GM12892 (cell line): ENCODE measurements at regions not wholly inside any gene's neighbourhood (a gene's known extent, or its start where the extent isn't known, plus 50 kb on each side); places are given as distances from the start of the nearest gene placed in this dataset.

ENCODE experiments used
- DNase-seq: peaks from one replicate; pipeline ENCODE4 v3.0.0; 2011; ENCODE audit not compliant: insufficient read length
- FAIRE-seq: peaks from 2 replicates; lab custom pipeline; 2011; peaks lifted over from hg19 to GRCh38; lab: Jason Lieb, UNC
- POLR2A ChIP-seq: IDR thresholded peaks from 2 replicates; pipeline ENCODE4 v1.6.1; 2011; ENCODE audit warnings: low read depth, low read length, control low read depth
- POLR2AphosphoS5 ChIP-seq: IDR thresholded peaks from 2 replicates; pipeline ENCODE4 v1.6.1; 2011; ENCODE audit warnings: low read depth, low read length, control low read depth
- TAF1 ChIP-seq: IDR thresholded peaks from 2 replicates; pipeline ENCODE4 v1.6.1; 2011; ENCODE audit warnings: low read depth, mild to moderate bottlenecking, control low read depth, low read length, borderline replicate concordance

DNA sequence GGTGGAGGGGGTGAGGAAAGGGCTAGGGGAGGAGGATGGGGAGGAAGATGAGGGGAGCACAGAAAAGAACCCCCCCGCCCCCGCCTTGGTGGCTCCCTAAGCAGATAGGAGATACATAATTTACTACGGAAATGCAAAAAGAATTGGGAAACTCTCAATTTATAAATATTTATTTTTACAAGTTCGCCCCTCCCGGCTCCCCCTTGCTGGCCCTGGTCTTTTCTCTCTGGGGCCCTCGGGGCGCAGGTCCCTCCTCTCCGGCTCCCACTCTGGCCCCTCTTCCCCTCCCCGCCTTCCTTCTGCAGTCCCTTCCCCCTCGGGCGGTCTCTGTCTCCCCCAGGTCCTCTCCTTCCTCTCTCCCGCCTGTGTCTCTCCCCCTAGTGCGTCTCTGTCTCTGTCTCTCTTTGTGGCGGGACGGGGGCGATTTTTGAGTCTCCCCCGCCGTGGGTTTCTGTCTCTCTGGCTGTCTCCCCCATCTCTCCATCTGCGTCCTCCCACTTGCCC, 173.6 kb upstream of the IER5L start:
- TF ChIP-seq POLR2AphosphoS5: no peak
- TF ChIP-seq TAF1: no peak
- TF ChIP-seq POLR2A: no peak
- DNase-seq (no peak), FAIRE-seq (no peak)

DNA sequence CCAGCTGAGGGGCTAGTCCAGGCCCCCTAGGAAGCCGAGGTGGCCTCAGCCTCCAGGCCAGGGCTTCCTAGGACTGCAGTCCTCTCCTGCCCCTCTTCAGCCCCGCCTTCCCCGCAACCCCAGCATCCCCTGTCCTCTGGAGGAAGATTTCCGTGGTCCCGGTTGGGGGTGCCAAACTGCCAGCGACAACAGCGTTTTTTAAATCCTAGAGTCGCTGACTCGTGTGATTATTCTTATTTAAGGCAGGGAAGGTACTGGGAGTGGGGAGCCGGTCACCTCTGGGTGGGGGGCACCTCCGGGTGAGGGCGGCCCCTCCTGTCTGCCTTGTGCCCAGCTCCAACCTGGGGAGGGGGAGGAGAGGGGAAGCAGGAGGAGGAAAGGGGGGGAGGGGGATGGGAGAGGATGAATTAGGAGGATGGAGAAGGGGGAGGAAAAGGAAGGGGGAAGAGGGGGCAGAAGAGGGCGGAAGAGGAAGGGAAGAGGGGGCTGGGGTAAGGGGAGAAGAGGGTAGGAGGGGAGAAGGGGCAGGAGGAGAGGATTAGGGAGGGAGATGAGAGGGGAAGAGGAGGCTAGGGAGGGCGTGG, 173.1 kb upstream of the IER5L start:
- TF ChIP-seq POLR2A: no peak
- TF ChIP-seq TAF1: no peak
- no peak for TF ChIP-seq POLR2AphosphoS5
- FAIRE-seq (no peak), DNase-seq (no peak)

DNA sequence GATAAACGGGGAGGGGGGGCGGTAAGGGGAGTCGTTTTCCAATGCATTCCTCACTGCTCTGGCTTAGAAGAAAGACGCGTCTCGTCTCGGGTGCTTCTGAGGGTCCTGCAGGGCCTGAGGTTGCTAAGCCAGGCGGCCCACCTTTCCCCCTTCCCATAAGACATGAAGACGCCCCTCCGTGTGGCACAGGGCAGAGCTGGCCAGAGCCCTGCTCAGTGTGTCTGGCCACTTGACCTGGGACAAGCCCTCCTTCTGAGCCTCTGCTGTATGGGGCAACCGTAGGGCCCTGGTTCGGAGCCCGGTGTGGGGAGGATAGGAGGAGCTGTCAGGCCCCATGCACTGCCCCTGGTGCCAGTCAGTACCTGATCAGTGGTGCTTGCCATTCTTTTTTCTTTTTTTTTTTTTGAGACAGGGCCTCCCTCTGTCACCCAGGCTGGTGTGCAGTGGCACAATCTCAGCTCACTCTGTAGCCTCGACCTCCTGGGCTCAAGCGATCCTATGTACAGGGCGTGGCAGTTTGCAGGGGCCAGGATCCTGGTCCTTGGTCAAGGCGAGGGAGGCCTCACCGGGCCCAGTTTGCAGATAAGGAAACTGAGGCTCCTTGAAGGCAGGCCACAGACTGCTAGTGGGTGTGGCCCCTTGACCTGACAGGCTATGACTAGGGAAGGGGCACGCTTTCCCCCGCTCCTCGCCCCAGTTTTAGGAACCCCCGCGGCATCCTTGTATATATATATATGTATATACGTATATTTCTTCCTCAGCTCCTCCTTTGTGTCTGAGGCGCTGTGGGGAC, 172.3 kb upstream of the IER5L start:
- FAIRE-seq: no peak
- TF ChIP-seq POLR2A (no peak), TAF1 (no peak), POLR2AphosphoS5 (no peak)

DNA sequence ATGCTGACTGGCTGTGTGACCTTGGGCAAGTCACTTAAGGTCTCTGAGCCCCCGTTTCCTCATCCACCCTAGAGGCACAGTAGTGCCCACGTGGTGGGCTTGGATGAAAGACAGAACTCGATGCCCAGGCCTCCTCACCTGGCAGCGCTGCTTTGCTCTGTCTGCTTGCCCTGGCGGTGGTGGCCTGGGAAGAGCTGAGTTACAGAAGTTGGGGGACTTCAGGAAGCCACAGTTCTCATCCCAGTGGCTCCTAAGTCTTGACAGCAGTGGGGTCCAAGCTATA, 171.5 kb upstream of the IER5L start:
- TF ChIP-seq TAF1 (no peak), POLR2A (no peak), POLR2AphosphoS5 (no peak)
- DNase-seq: no peak
- no peak for FAIRE-seq

More for the DNA sequence above, 172.3 kb upstream of the IER5L start:
- no peak for DNase-seq

DNA sequence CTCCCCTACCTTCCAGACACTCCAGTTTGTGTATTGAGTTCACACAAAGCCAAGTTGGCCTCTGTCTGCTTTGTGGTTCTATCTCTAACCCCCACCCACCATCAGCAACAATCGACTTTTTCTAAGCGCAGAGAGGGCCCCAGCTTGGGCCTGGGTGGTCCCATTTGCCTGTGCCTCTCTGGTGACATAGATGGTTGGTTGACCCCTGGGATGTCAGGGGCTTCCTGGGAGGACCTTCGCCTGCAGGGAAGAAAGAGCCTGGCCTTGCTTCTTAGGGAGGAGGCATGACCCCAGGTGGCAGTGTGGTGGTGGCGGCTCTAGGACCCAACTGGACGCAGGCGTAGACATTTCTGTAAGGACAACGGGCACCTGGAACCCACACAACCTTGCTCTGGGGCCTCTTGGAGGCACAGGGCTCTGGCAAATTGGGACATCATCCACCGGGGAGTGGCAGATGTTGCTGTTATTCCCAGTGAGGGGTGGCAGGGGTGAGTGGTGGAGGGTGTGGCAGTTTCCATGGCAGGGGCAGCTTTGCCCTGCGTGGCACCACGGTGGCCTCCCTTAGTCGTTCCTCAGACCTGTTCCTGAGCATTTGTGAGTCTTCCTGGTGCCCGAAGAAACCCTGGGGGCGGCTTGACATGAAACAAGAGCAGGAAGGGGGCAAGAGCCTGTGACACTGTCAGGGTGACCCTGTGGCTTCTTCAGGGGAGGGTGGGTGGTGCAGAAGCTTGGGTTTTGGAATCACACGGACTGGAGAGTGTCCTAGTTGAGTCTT, 171.0 kb upstream of the IER5L start:
- FAIRE-seq: no peak
- TF ChIP-seq POLR2AphosphoS5 (no peak), POLR2A (no peak), TAF1 (no peak)

DNA sequence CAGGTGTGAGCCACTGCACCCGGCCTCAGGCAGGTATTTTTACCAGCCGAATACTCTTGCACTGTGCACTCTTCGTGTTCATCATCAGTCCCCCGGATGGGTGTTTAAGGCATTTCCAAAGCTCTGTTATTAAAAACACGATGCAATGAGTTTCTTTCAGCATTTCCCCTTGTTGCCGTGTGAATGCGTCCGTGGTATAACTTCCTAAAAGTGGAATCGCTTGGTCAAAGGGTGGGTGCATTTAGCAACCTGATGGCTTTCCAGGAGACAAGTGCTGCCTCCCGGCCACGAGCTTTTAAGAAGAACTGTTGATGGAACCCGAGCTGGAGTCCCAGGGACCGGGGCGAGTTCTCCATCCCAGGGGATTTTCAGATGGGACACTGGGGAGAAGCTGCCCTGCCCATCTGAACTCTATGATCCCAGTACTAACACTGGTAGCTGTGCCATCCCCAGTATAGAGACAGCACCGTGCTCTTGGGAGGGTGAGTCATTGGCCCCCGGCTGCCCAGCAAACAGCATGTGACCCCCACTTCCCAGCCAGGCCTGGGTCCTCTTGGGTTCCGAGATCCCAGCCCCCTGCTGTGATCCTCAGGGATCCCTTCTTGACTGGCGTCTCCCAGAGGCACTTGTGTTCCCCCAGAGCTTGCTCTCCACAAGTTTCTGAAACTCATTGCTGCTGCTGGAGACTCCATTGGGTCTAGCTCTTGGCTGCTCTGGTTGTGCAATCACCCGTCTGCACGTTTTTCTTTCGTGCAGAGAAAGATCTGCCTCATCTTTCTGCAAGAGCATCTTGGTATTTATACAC, 169.5 kb upstream of the IER5L start:
- TF ChIP-seq TAF1: no peak
- no peak for TF ChIP-seq POLR2AphosphoS5
- no peak for TF ChIP-seq POLR2A
- FAIRE-seq: no peak
- DNase-seq: no peak

More for the DNA sequence above, 171.0 kb upstream of the IER5L start:
- DNase-seq: no peak

DNA sequence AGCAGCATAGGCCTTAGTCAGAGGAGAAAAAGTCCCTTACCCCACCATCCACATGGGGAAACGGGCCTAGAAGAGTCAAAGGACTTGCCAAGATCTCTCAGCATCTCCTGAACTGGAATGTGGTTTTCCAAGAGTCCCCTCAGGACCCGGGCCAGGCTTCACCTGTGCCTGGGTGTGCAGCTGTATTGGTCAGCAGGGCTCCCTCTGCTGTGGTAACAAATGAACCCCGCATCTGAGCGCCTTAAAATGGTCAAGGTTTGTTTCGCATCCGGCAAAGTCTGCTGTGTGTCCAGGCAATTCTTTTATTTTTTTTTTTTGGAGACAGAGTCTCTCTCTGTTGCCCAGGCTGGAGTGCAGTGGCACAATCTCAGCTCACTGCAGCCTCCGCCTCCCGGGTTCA, 168.0 kb upstream of the IER5L start:
- DNase-seq (no peak), FAIRE-seq (no peak)
- TF ChIP-seq POLR2AphosphoS5 (no peak), TAF1 (no peak), POLR2A (no peak)

DNA sequence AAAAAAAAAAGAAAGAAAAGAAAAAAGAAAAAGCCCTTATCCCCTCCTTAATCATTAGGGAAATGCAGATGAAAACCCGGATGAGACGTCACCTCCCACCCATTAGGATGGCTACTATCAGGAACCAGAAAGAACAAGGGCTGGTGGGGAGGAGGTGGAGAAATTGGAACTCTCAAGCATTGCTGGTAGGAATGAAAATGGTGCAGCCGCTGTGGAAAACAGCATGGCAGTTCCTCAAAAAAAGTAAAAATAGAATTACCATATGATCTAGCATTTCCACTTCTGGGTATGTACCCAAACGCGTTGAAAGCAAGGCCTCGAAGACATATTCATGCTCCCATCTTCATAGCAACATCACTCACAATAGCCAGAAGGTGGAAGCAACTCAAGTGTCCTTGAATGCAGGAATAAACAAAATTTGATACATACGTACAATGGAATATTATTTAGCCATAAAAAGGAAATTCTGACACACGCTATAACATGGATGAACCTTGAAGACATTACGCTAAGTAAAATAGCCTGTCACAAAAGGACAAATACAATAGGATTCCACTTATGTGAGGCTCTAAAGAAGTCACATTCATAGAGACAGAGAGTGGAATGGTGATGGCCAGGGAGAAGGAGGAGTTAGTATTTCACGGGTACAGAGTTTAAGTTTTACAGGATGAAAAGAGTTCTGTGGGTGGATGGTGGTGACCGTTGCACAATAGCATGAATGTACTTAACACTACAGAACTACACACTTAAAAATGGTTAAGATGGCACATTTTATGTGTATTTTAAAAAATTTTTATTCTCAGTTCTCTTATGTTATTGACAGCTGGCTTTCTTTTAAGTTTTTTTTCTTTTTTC, 166.8 kb upstream of the IER5L start:
- FAIRE-seq: no peak
- no peak for DNase-seq
- no peak for TF ChIP-seq POLR2A
- TF ChIP-seq TAF1: no peak
- TF ChIP-seq POLR2AphosphoS5: no peak

DNA sequence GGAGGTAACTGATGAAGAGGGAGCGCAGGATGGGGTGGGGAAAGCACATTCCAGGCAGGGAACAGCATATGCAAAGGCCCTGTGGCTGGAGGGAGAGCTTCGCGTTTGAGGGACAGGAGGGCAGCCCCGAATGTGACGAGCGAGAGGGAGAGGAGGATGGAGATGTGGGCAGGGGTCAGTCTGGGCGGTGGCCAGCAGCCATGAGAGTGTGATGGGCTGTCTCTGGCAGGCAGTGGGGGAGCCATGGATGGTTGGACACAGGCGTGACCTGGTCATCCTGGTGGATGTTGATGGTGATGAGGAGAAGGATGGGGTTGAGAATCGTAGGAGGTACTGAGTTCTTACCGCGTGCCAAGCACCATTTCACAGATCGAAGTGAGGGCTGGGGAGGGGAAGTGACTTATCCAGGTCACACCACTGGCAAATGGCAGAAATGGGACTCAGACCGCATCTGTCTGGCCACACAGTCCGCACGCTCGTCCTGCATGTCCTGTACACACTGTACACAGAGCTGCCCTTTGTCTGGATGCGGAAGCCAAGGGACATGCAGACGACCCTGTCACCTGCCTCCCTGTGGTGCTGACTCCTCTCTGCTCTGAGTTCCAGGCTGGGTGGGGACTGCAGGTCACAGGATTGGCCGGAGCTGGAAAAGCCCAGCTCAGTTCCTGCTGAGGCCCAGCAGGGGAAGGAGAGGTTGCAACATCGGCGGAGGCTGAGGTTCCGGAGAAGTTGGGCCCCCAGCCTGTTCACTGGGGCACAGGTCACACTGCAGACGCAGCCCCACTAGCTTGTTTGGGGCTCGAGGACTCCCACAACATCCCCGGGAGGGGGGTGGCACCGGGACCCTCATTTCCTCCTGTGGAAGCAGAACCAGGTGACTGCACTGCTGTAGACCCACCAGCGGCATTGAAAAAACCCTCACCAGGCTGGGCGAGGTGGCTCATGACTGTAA, 165.6 kb upstream of the IER5L start:
- FAIRE-seq (no peak), DNase-seq (no peak)
- TF ChIP-seq TAF1: no peak
- no peak for TF ChIP-seq POLR2A
- no peak for TF ChIP-seq POLR2AphosphoS5
